Hepatocyte (in vitro differentiated cells): ENCODE measurements at regions not wholly inside any gene's neighbourhood (a gene's known extent, or its start where the extent isn't known, plus 50 kb on each side); places are given as distances from the start of the nearest gene placed in this dataset.

Experiments used
- DNase-seq: peaks from one replicate; pipeline ENCODE4 v3.0.0-alpha.2; 2016; ENCODE audit warnings: low spot score
- H2AFZ ChIP-seq: fragments of 200-600 bp; sonication (generic); 2 replicates; pipeline ENCODE4 v1.6.0; 2016; ENCODE audit warnings: antibody characterized with exemption, mild to moderate bottlenecking
- H3K27ac ChIP-seq: fragments of 200-600 bp; sonication (generic); 2 replicates; pipeline ENCODE4 v1.5.1; 2016; ENCODE audit warnings: mild to moderate bottlenecking
- H3K27me3 ChIP-seq: fragments of 200-600 bp; sonication (generic); 2 replicates; pipeline ENCODE4 v1.6.1; 2016
- H3K36me3 ChIP-seq: fragments of 200-600 bp; sonication (generic); replicated peaks from 2 replicates; pipeline ENCODE4 v1.5.1; 2016; ENCODE audit warnings: low read depth; ENCODE audit not compliant: insufficient read depth
- H3K4me1 ChIP-seq: fragments of 200-600 bp; sonication (generic); 2 replicates; pipeline ENCODE4 v1.5.1; 2016; ENCODE audit warnings: mild to moderate bottlenecking, moderate library complexity; ENCODE audit not compliant: insufficient read depth
- H3K4me2 ChIP-seq: fragments of 200-600 bp; sonication (generic); 2 replicates; pipeline ENCODE4 v1.6.0; 2016
- H3K4me3 ChIP-seq: fragments of 200-600 bp; sonication (generic); 2 replicates; pipeline ENCODE4 v1.5.1; 2016; ENCODE audit warnings: mild to moderate bottlenecking
- H3K79me2 ChIP-seq: fragments of 200-600 bp; sonication (generic); 2 replicates; pipeline ENCODE4 v1.6.0; 2017; ENCODE audit warnings: mild to moderate bottlenecking
- H3K9me2 ChIP-seq: fragments of 200-600 bp; sonication (generic); replicated peaks from 2 replicates; pipeline ENCODE4 v1.6.0; 2017; ENCODE audit warnings: mild to moderate bottlenecking; ENCODE audit not compliant: insufficient read depth
- H3K9me3 ChIP-seq: fragments of 200-600 bp; sonication (generic); 2 replicates; pipeline ENCODE4 v1.5.1; 2016; ENCODE audit warnings: low read depth, mild to moderate bottlenecking
- H4K20me1 ChIP-seq: fragments of 200-600 bp; sonication (generic); 2 replicates; pipeline ENCODE4 v1.6.0; 2016; ENCODE audit warnings: mild to moderate bottlenecking; ENCODE audit not compliant: insufficient read depth, poor library complexity, severe bottlenecking
- EZH2 ChIP-seq: fragments of 200-600 bp; sonication (generic); IDR thresholded peaks from 2 replicates; pipeline ENCODE4 v1.6.1; 2016; ENCODE audit warnings: antibody characterized with exemption, mild to moderate bottlenecking, borderline replicate concordance
- EZH2phosphoT487 ChIP-seq: fragments of 200-600 bp; sonication (generic); IDR thresholded peaks from one replicate; pipeline ENCODE4 v1.6.1; 2018; ENCODE audit warnings: antibody characterized with exemption, mild to moderate bottlenecking, low read depth, moderate library complexity; ENCODE audit not compliant: unreplicated experiment, severe bottlenecking
- WGBS: methylation state at CpG from one replicate; pipeline ENCODE4 v1.1.6; 2016; ENCODE audit warnings: low lambda C conversion rate; ENCODE audit errors: missing lambda C conversion rate; 5-methylcytosine and 5-hydroxymethylcytosine counted together
- TF ChIP-seq, protein P1 (sequence below): fragments of 200-600 bp; sonication (generic); IDR thresholded peaks from 2 replicates; pipeline ENCODE4 v1.5.1; 2016; ENCODE audit warnings: antibody characterized with exemption, mild to moderate bottlenecking; ENCODE audit not compliant: poor library complexity

GRCh38 chr3:127350172-127351050 is 62.6 kb upstream of the PRR20G start:
- Histone ChIP-seq H4K20me1 (no peaks in the 10 kb centered on the region), H3K79me2 (no peaks in the 10 kb centered on the region), H3K4me1 (no peaks in the 10 kb centered on the region), H3K27ac (no peak overlapping the region), H3K4me2 (no peak overlapping the region), H3K9me2 (no peaks in the 10 kb centered on the region), H3K27me3 (peaks cover 5% of the 10 kb centered on the region), H3K36me3 (no peaks in the 10 kb centered on the region), H3K9me3 (no peaks in the 10 kb centered on the region), H2AFZ (no peak overlapping the region), H3K4me3 (no peak overlapping the region)
- WGBS, result 85% methylated on average over 28 of the region's 28 CpGs
- no peak for TF ChIP-seq EZH2phosphoT487
- no peak for TF ChIP-seq EZH2
- TF ChIP-seq, protein P1, sequence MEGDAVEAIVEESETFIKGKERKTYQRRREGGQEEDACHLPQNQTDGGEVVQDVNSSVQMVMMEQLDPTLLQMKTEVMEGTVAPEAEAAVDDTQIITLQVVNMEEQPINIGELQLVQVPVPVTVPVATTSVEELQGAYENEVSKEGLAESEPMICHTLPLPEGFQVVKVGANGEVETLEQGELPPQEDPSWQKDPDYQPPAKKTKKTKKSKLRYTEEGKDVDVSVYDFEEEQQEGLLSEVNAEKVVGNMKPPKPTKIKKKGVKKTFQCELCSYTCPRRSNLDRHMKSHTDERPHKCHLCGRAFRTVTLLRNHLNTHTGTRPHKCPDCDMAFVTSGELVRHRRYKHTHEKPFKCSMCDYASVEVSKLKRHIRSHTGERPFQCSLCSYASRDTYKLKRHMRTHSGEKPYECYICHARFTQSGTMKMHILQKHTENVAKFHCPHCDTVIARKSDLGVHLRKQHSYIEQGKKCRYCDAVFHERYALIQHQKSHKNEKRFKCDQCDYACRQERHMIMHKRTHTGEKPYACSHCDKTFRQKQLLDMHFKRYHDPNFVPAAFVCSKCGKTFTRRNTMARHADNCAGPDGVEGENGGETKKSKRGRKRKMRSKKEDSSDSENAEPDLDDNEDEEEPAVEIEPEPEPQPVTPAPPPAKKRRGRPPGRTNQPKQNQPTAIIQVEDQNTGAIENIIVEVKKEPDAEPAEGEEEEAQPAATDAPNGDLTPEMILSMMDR, result no peak
- no peak for DNase-seq

DNA sequence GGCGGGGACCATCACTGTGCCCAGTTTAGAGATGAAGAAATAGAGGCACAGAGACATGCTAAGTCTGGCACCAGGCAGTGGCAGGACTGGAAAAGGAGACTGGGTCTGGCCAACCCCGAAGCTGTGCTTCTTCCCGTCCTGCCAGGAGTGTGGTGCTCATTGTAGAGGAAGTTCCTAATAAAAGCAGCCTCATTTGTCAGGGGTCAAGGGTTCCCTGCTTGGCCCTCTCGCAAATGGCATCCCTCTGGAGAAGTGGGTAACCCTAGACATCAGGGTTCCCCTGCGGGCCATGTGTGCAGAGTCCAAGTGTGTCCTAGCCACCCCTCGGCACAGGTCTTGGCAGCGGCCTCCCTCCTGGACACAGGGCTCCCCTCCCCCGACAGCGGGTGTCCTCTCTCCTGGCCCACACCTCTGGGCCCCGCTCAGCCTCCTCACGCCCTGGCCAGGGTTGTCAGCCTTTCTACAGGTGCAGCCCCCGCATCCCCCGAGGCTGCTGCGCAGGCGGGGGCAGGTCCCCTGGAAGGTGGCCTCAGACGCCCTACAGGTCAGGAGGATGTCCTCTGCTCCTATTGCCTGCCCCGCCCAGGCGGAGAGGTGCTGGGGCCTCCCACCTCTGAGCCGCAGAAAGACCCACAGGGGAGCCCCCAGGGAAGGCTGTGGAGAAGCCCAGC is 61.8 kb upstream of the PRR20G start:
- TF ChIP-seq EZH2, result no peak
- TF ChIP-seq, protein P1, result no peak
- no peak for TF ChIP-seq EZH2phosphoT487
- 88% methylated on average over 19 of the region's 19 CpGs for WGBS
- Histone ChIP-seq H3K4me3 (no peak overlapping the region), H3K4me2 (no peak overlapping the region), H3K27me3 (peaks cover 5% of the 10 kb centered on the region), H3K9me2 (no peaks in the 10 kb centered on the region), H4K20me1 (no peaks in the 10 kb centered on the region), H3K9me3 (no peaks in the 10 kb centered on the region), H3K4me1 (no peaks in the 10 kb centered on the region), H3K79me2 (no peaks in the 10 kb centered on the region), H3K27ac (no peak overlapping the region), H3K36me3 (no peaks in the 10 kb centered on the region), H2AFZ (no peak overlapping the region)
- no peak for DNase-seq

GRCh38 chr3:127342735-127343134 is 54.9 kb upstream of the PRR20G start:
- no peak overlapping the region for H3K27ac ChIP-seq

More at GRCh38 chr3:127342735-127343134, 54.9 kb upstream of the PRR20G start:
- no peaks in the 10 kb centered on the region for H3K9me3 ChIP-seq
- no peaks in the 10 kb centered on the region for H3K9me2 ChIP-seq
- no peaks in the 10 kb centered on the region for H3K36me3 ChIP-seq
- peaks cover 28% of the 10 kb centered on the region for H3K27me3 ChIP-seq
- no peak overlapping the region for H2AFZ ChIP-seq
- H4K20me1 ChIP-seq, result no peaks in the 10 kb centered on the region
- no peak overlapping the region for H3K4me2 ChIP-seq
- H3K4me1 ChIP-seq, result no peaks in the 10 kb centered on the region
- H3K4me3 ChIP-seq, result no peak overlapping the region
- TF ChIP-seq EZH2phosphoT487 (no peak), EZH2 (no peak)
- TF ChIP-seq, protein P1, result no peak
- WGBS, result 43% methylated on average over 9 of the region's 9 CpGs
- DNase-seq, result no peak
- H3K79me2 ChIP-seq, result no peaks in the 10 kb centered on the region
